ENCODE measurements at regions not wholly inside any gene's neighbourhood (a gene's known extent, or its start where the extent isn't known, plus 50 kb on each side); places are given as distances from the start of the nearest gene placed in this dataset.
"Not testable (repeated sequence)": the region's sequence is repeated elsewhere in the genome, so short reads cannot be mapped to it uniquely, and the experiment has no call there.

DNA sequence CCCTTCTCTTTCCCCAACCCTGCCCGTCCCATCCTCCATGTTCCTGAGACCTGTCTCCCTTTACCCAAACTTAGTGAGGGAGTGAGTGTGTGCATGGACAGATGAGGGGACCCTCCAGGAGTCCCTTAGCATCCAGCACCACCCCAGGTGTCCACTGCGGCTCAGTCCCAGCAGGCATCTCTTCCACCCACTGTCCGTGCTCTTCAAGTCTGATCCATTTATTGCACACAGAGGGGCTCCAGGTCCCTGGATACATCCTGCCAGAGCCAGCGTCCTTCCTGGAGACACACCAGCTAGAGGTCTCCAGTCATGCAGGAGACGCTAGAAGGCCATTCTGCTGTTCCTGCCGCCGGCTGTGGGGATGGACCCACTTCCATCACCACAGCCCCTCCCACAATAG is 239.2 kb downstream of the ADGRD1 start:
- ChIA-PET POLR2A (no interaction called here), CTCF (no interaction called here)
- Histone ChIP-seq H3K4me3 (ENCODE audit: low read length) (no peak overlapping the region), H3K4me1 (ENCODE audit: control insufficient read depth in 2 of 2, insufficient read depth in 2 of 2, low read length in 2 of 2) (no peaks in the 10 kb centered on the region), H3K36me3 (ENCODE audit: control insufficient read depth in 2 of 3, insufficient read depth in 3 of 3, low read length in 3 of 3) (no peaks in the 10 kb centered on the region), H3K9me3 (ENCODE audit: control insufficient read depth in 2 of 3, low read length in 3 of 3) (no peaks in the 10 kb centered on the region), H3K27ac (ENCODE audit: low read depth, low read length) (no peak overlapping the region), H3K27me3 (ENCODE audit: control insufficient read depth in 2 of 2, insufficient read depth in 2 of 2, low read length in 2 of 2) (no peaks in the 10 kb centered on the region)
- H3K27me3 Mint-ChIP-seq = peaks cover 0 to 22% (median 0%) of the 10 kb centered on the region in 5 donors
- intact Hi-C loops (cut with micrococcal nuclease) = no loop called here
- H3K27ac Mint-ChIP-seq = no peak overlapping the region
- H3K9me3 Mint-ChIP-seq = peaks cover 0 to 9% (median 0%) of the 10 kb centered on the region in 11 donors
- ATAC-seq (no peak), DNase-seq (no peak)
- H3K4me1 Mint-ChIP-seq = no peaks in the 10 kb centered on the region
- H3K4me3 Mint-ChIP-seq = no peak overlapping the region
- peaks cover 0 to 4% (median 0%) of the 10 kb centered on the region in 5 donors for H3K36me3 Mint-ChIP-seq

DNA sequence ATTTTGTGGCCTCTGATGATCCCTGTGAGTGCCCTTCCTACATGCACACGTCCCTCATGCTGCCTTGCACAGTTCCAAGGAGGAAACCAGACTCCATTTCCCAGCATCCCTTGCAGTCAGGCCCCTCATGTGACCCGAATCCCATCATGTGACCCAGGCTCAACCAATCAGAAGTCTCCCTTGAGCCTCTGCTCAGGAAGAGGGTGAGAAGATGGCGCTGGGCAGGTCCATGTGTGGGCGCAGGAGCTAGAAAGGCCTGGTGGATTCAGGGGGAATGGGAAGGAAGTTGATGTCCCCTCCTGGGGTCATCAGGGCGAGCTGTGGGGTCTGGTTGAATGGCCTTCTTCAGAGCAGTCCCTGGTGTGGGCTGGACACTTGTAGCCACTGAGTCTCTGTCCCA is 240.5 kb downstream of the ADGRD1 start:
- Histone ChIP-seq H3K27me3 (ENCODE audit: control insufficient read depth in 2 of 2, insufficient read depth in 2 of 2, low read length in 2 of 2) (no peaks in the 10 kb centered on the region), H3K27ac (ENCODE audit: low read depth, low read length) (no peak overlapping the region), H3K36me3 (ENCODE audit: control insufficient read depth in 2 of 3, insufficient read depth in 3 of 3, low read length in 3 of 3) (no peaks in the 10 kb centered on the region), H3K4me3 (ENCODE audit: low read length) (no peak overlapping the region), H3K4me1 (ENCODE audit: control insufficient read depth in 2 of 2, insufficient read depth in 2 of 2, low read length in 2 of 2) (no peaks in the 10 kb centered on the region), H3K9me3 (ENCODE audit: control insufficient read depth in 2 of 3, low read length in 3 of 3) (no peaks in the 10 kb centered on the region)
- Mint-ChIP-seq H3K27me3 (peaks cover 0 to 22% (median 0%) of the 10 kb centered on the region in 5 donors), H3K4me1 (no peaks in the 10 kb centered on the region), H3K4me3 (no peak overlapping the region), H3K27ac (no peak overlapping the region), H3K9me3 (peaks cover 0 to 3% (median 0%) of the 10 kb centered on the region in 11 donors), H3K36me3 (no peaks in the 10 kb centered on the region)
- CTCF ChIA-PET = no interaction called here
- intact Hi-C loops (cut with micrococcal nuclease) = no loop called here
- POLR2A ChIA-PET = no interaction called here
- no peak for ATAC-seq
- no peak for DNase-seq

DNA sequence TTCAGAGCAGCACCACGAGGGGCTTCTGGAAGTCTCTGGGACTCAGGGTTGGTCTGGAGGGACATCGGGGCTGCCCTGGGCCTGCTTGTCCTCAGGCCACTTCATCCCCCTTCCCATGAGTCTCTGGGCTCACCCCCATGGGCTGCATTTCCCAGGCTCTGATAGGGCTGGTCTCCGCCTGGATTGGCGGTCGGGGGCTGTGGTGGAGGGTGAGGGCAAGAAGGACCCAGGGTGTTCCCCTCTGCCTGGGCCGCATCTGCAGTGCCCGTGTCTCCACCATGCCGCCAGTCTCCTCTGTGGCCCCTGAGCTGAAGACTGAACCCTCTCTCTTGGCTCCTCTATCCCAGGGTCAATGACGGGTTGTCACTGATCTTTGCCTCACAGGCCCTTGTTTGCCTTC is 242.1 kb downstream of the ADGRD1 start:
- POLR2A ChIA-PET = no interaction called here
- ATAC-seq (no peak), DNase-seq (no peak)
- Histone ChIP-seq H3K27me3 (ENCODE audit: control insufficient read depth in 2 of 2, insufficient read depth in 2 of 2, low read length in 2 of 2) (no peaks in the 10 kb centered on the region), H3K27ac (ENCODE audit: low read depth, low read length) (no peak overlapping the region), H3K4me1 (ENCODE audit: control insufficient read depth in 2 of 2, insufficient read depth in 2 of 2, low read length in 2 of 2) (no peaks in the 10 kb centered on the region), H3K9me3 (ENCODE audit: control insufficient read depth in 2 of 3, low read length in 3 of 3) (no peaks in the 10 kb centered on the region), H3K36me3 (ENCODE audit: control insufficient read depth in 2 of 3, insufficient read depth in 3 of 3, low read length in 3 of 3) (no peaks in the 10 kb centered on the region), H3K4me3 (ENCODE audit: low read length) (no peak overlapping the region)
- Mint-ChIP-seq H3K4me1 (no peaks in the 10 kb centered on the region), H3K27me3 (peaks cover 0 to 22% (median 0%) of the 10 kb centered on the region in 5 donors), H3K27ac (no peak overlapping the region), H3K4me3 (no peak overlapping the region), H3K9me3 (peaks cover 0 to 3% (median 0%) of the 10 kb centered on the region in 11 donors), H3K36me3 (no peaks in the 10 kb centered on the region)
- intact Hi-C loops (cut with micrococcal nuclease) = no loop called here
- CTCF ChIA-PET = no interaction called here

- no peaks in the 10 kb centered on the region for H3K9me3 ChIP-seq (ENCODE audit: control insufficient read depth in 2 of 3, low read length in 3 of 3)
- intact Hi-C loops (cut with micrococcal nuclease) = no loop called here
- no peaks in the 10 kb centered on the region for H3K36me3 ChIP-seq (ENCODE audit: control insufficient read depth in 2 of 3, insufficient read depth in 3 of 3, low read length in 3 of 3)
- H3K4me3 ChIP-seq (ENCODE audit: low read length) = no peak overlapping the region
- POLR2A ChIA-PET = no interaction called here
- Mint-ChIP-seq H3K9me3 (peaks cover 0 to 3% (median 0%) of the 10 kb centered on the region in 11 donors), H3K4me3 (no peak overlapping the region), H3K27me3 (peaks cover 0 to 22% (median 0%) of the 10 kb centered on the region in 5 donors), H3K36me3 (no peaks in the 10 kb centered on the region), H3K4me1 (no peaks in the 10 kb centered on the region), H3K27ac (no peak overlapping the region)
- DNase-seq = no peak
- H3K27ac ChIP-seq (ENCODE audit: low read depth, low read length) = no peak overlapping the region
- CTCF ChIA-PET = no interaction called here
- no peaks in the 10 kb centered on the region for H3K4me1 ChIP-seq (ENCODE audit: control insufficient read depth in 2 of 2, insufficient read depth in 2 of 2, low read length in 2 of 2)
- no peaks in the 10 kb centered on the region for H3K27me3 ChIP-seq (ENCODE audit: control insufficient read depth in 2 of 2, insufficient read depth in 2 of 2, low read length in 2 of 2)
- no peak for ATAC-seq
Measured at GRCh38 chr12:131196220-131196619, 242.5 kb downstream of the ADGRD1 start.

- H3K27me3 Mint-ChIP-seq = peaks cover 0 to 21% (median 0%) of the 10 kb centered on the region in 5 donors
Measured at GRCh38 chr12:131197490-131197889, 243.8 kb downstream of the ADGRD1 start.

GRCh38 chr12:131199221-131199620 is 245.5 kb downstream of the ADGRD1 start:
- intact Hi-C loops (cut with micrococcal nuclease) = no loop called here
- ChIA-PET POLR2A (no interaction called here), CTCF (no interaction called here)
- Histone ChIP-seq H3K27ac (ENCODE audit: low read depth, low read length) (no peak overlapping the region), H3K27me3 (ENCODE audit: control insufficient read depth in 2 of 2, insufficient read depth in 2 of 2, low read length in 2 of 2) (no peaks in the 10 kb centered on the region), H3K4me1 (ENCODE audit: control insufficient read depth in 2 of 2, insufficient read depth in 2 of 2, low read length in 2 of 2) (no peaks in the 10 kb centered on the region), H3K36me3 (ENCODE audit: control insufficient read depth in 2 of 3, insufficient read depth in 3 of 3, low read length in 3 of 3) (no peaks in the 10 kb centered on the region), H3K9me3 (ENCODE audit: control insufficient read depth in 2 of 3, low read length in 3 of 3) (no peaks in the 10 kb centered on the region), H3K4me3 (ENCODE audit: low read length) (no peak overlapping the region)
- no peak overlapping the region for H3K27ac Mint-ChIP-seq
- ATAC-seq = no peak
- no peaks in the 10 kb centered on the region for H3K36me3 Mint-ChIP-seq
- peaks cover 0 to 3% (median 0%) of the 10 kb centered on the region in 11 donors for H3K9me3 Mint-ChIP-seq
- H3K4me1 Mint-ChIP-seq = no peaks in the 10 kb centered on the region
- peaks cover 0 to 6% (median 0%) of the 10 kb centered on the region in 5 donors for H3K27me3 Mint-ChIP-seq
- DNase-seq = no peak
- no peak overlapping the region for H3K4me3 Mint-ChIP-seq

More at GRCh38 chr12:131197490-131197889, 243.8 kb downstream of the ADGRD1 start:
- ChIA-PET CTCF (no interaction called here), POLR2A (no interaction called here)
- no peak for ATAC-seq
- no peaks in the 10 kb centered on the region for H3K36me3 ChIP-seq (ENCODE audit: control insufficient read depth in 2 of 3, insufficient read depth in 3 of 3, low read length in 3 of 3)
- DNase-seq = no peak
- Mint-ChIP-seq H3K4me1 (no peaks in the 10 kb centered on the region), H3K9me3 (peaks cover 0 to 3% (median 0%) of the 10 kb centered on the region in 11 donors), H3K4me3 (no peak overlapping the region), H3K27ac (no peak overlapping the region), H3K36me3 (no peaks in the 10 kb centered on the region)
- H3K4me3 ChIP-seq (ENCODE audit: low read length) = no peak overlapping the region
- no peak overlapping the region for H3K27ac ChIP-seq (ENCODE audit: low read depth, low read length)
- H3K9me3 ChIP-seq (ENCODE audit: control insufficient read depth in 2 of 3, low read length in 3 of 3) = no peaks in the 10 kb centered on the region
- intact Hi-C loops (cut with micrococcal nuclease) = no loop called here
- H3K27me3 ChIP-seq (ENCODE audit: control insufficient read depth in 2 of 2, insufficient read depth in 2 of 2, low read length in 2 of 2) = no peaks in the 10 kb centered on the region
- no peaks in the 10 kb centered on the region for H3K4me1 ChIP-seq (ENCODE audit: control insufficient read depth in 2 of 2, insufficient read depth in 2 of 2, low read length in 2 of 2)

DNA sequence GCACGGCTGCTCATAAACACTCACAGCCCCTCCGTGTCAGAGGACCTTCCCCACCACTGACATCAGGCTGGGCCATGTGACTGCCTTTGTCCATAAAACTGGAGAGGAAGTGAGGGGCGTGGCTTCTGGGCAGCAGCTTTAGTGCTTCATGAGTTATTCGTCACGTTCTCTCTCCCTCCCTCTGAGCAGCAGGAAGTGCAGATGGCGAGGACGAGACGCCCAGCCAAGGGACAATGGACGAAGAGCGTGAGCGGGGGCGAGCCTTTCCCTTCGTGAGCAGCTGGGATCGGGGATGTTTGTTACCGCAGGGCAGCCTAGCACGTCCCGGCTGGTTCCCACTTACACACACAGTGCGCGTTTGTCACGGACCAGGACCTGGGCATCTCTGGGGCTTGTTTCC is 248.2 kb downstream of the ADGRD1 start:
- DNase-seq; POLR2A ChIA-PET; H3K4me3 Mint-ChIP-seq; H3K36me3 Mint-ChIP-seq; H3K9me3 ChIP-seq (ENCODE audit: control insufficient read depth in 2 of 3, low read length in 3 of 3); H3K36me3 ChIP-seq (ENCODE audit: control insufficient read depth in 2 of 3, insufficient read depth in 3 of 3, low read length in 3 of 3); H3K9me3 Mint-ChIP-seq; H3K27me3 ChIP-seq (ENCODE audit: control insufficient read depth in 2 of 2, insufficient read depth in 2 of 2, low read length in 2 of 2); ATAC-seq; H3K4me1 Mint-ChIP-seq; H3K4me1 ChIP-seq (ENCODE audit: control insufficient read depth in 2 of 2, insufficient read depth in 2 of 2, low read length in 2 of 2); H3K27me3 Mint-ChIP-seq; H3K4me3 ChIP-seq (ENCODE audit: low read length); H3K27ac Mint-ChIP-seq; intact Hi-C loops (cut with micrococcal nuclease); H3K27ac ChIP-seq (ENCODE audit: low read depth, low read length); CTCF ChIA-PET: not testable (repeated sequence)

All from naive thymus-derived CD4-positive, alpha-beta T cell (primary cell).